ENCODE measurements at regions not wholly inside any gene's neighbourhood (a gene's known extent, or its start where the extent isn't known, plus 50 kb on each side); places are given as distances from the start of the nearest gene placed in this dataset.

DNA sequence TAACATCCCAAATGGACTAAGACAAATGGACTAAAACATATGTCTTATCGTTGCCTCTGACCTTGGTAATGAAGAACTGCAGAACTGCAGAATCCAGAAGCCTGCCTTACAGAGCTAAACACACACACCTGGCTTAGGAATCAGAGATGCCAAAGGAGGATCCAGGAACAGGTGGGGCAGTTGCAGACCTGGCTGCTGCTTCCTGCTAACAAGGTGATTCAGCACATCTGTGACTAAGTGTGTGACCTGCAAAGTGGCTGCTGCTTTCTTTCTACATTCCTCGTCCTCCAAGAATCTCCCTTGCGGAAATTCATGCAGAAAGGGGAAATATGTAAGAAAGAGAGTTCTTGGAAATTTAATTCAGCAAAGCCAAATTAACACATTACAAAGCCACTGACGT lies 96.8 kb upstream of the NLGN4X start:
- no peak for TF ChIP-seq POLR2AphosphoS5 (IDR thresholded peaks at IDR 0.05; ENCODE audit: insufficient read depth in 1 of 2, low read depth in 1 of 2)
- no peak for TF ChIP-seq CTCF (IDR thresholded peaks at IDR 0.05)
- no peak for TF ChIP-seq POLR2A (IDR thresholded peaks at IDR 0.05)

Data from vagina (tissue), 2 donors.